Epithelial cell of esophagus (primary cell): ENCODE measurements at regions not wholly inside any gene's neighbourhood (a gene's known extent, or its start where the extent isn't known, plus 50 kb on each side); places are given as distances from the start of the nearest gene placed in this dataset.

Experiments
- DNase-seq: peaks from one replicate; pipeline ENCODE4 v3.0.0; 2010; ENCODE audit warnings: low read depth
- H3K4me3 ChIP-seq: 2 replicates; pipeline ENCODE4 v1.5.1; 2011; ENCODE audit warnings: mild to moderate bottlenecking, low read length, control low read depth
- TF ChIP-seq, protein P1 (sequence below): IDR thresholded peaks from 2 replicates; pipeline ENCODE4 v1.5.1; 2011; ENCODE audit warnings: low read depth, mild to moderate bottlenecking, low read length, control low read depth, inconsistent platforms; ENCODE audit not compliant: insufficient read depth; ENCODE audit errors: missing control alignments

DNA sequence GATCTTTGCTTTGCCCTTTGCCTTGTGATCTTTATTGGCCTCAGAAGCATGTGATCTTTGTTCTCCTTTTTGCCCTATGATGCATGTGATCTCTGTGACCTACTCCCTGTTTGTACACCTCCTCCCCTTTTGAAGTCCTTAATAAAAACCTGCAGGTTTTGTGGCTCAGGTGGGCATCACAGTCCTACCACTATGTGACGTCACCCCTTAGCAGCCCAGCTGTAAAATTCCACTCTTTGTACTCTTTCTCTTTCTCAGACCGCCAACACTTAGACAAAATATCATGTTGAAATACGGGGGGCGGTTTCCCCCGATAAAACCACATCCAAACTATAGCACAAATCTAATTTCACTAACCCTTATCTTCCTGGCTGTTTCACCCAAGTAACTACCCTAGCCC lies 76.7 kb upstream of the RAPGEF4 start:
- no peak overlapping the region for H3K4me3 ChIP-seq
- no peak for DNase-seq
- TF ChIP-seq, protein P1, sequence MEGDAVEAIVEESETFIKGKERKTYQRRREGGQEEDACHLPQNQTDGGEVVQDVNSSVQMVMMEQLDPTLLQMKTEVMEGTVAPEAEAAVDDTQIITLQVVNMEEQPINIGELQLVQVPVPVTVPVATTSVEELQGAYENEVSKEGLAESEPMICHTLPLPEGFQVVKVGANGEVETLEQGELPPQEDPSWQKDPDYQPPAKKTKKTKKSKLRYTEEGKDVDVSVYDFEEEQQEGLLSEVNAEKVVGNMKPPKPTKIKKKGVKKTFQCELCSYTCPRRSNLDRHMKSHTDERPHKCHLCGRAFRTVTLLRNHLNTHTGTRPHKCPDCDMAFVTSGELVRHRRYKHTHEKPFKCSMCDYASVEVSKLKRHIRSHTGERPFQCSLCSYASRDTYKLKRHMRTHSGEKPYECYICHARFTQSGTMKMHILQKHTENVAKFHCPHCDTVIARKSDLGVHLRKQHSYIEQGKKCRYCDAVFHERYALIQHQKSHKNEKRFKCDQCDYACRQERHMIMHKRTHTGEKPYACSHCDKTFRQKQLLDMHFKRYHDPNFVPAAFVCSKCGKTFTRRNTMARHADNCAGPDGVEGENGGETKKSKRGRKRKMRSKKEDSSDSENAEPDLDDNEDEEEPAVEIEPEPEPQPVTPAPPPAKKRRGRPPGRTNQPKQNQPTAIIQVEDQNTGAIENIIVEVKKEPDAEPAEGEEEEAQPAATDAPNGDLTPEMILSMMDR: no peak

DNA sequence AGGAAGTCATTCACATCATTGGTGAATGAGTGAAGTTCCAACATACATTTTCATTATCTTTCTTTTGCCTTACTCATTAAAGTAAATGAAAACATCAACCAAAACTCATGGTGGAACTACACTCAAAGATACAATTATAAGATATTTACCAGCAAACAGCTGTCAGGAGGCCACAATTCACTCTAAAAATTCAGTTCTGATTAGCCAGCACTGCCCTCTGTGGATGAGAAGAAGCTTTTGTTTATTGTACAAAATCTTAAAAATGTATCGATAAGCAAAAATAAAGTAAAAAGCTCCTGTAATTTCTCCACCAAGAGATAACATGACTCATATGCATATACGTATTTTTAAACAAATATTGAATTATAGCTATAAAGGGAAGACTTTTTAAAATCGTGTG lies 73.5 kb upstream of the RAPGEF4 start:
- H3K4me3 ChIP-seq: no peak overlapping the region
- TF ChIP-seq, protein P1: no peak
- no peak for DNase-seq

DNA sequence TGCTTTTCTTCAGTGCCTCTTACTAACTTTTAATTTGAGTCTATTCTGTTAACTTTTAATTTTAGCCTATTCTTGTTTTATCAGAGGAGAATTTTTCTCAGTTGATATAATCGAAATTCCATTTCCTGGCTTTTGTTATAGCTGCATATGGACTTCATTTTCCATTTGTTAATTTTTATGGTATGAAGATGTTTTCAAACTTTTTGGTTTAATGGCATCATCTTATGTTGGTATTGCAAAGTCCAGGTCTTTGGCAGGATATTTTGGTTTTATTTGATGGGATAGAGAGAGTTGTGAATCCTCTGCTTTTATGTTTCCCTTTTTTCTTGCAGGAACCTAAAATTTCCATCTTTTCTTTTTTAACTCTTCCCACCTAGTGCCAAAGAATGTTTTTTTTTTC lies 70.9 kb upstream of the RAPGEF4 start:
- no peak for DNase-seq
- H3K4me3 ChIP-seq: no peak overlapping the region
- TF ChIP-seq, protein P1: no peak

DNA sequence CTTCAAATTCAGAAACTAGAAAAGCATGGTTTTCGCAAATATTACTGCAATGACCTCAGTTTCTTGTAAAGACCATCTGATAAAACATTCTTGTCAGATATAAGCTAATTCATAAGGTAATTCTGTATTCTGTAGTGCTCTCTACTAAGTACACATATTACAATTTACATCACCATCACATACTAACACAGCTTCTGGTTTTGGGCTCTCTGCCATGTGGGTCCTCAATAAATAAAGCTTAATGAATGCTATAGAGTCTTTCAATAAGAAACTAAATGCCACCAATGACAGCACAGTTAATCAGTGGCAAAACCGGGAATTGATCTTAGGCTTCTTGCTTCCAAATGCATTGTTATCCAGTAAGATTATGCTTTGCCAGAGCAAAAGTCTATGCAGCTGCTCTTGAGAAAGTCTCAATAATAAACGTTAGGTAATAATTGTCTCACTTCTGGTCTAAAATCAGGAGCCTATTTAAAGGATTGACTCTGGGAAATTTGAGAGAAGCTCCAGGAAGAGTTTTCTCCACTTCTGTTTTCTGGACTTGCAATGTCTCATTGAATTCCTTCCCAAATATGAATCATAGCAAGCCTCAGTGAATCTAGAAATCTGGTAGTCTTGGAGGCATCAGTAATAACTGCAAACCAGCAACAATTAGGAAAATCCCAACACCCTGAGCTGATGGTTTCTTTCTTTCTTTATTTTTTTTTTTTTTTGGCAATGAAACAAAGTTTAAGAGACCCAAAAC lies 67.9 kb upstream of the RAPGEF4 start:
- H3K4me3 ChIP-seq: no peak overlapping the region
- TF ChIP-seq, protein P1: no peak
- peak; percentile 25 for DNase-seq

DNA sequence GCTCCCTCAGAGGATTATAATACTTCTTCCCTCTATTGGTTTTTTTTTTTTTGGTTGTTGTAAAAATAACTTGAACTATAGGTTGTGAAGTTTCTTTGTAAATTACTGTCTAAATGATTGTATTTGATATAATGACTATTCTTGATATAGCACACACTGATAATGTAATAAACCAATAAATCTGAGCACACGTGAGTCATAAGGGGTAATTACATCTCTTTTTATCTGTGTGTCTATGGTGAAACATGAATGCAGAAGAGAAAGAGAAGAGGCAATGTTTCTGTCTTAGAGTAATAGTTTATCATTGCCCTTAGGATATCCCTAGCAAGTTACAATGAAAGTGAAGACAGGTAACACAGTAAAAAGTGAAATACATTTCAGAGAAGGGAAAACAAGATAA lies 64.1 kb upstream of the RAPGEF4 start:
- no peak overlapping the region for H3K4me3 ChIP-seq
- no peak for DNase-seq
- TF ChIP-seq, protein P1: no peak

DNA sequence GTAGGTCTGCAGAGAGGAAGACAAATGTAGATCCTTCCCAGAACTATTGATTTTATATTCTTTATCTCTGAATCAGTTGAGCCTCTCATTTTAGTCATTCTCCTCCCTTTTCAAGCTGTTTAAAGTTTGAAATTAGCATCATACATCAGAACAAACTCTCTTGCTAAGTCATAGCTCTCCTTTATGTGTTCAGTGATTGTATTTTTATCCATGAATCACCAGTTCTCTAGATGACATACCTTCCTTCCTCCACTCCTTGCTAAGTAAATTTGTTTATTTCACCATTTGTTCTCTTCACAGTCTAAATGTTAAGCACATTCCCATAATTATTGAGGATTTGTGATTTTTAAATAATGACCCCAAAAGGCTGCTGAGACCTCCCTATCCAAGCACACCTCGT lies 63.5 kb upstream of the RAPGEF4 start:
- TF ChIP-seq, protein P1: no peak
- peak; percentile 68 for DNase-seq

More for the DNA sequence above, 63.5 kb upstream of the RAPGEF4 start:
- H3K4me3 ChIP-seq: no peak overlapping the region
